ENCODE measurements at regions not wholly inside any gene's neighbourhood (a gene's known extent, or its start where the extent isn't known, plus 50 kb on each side); places are given as distances from the start of the nearest gene placed in this dataset.

DNA sequence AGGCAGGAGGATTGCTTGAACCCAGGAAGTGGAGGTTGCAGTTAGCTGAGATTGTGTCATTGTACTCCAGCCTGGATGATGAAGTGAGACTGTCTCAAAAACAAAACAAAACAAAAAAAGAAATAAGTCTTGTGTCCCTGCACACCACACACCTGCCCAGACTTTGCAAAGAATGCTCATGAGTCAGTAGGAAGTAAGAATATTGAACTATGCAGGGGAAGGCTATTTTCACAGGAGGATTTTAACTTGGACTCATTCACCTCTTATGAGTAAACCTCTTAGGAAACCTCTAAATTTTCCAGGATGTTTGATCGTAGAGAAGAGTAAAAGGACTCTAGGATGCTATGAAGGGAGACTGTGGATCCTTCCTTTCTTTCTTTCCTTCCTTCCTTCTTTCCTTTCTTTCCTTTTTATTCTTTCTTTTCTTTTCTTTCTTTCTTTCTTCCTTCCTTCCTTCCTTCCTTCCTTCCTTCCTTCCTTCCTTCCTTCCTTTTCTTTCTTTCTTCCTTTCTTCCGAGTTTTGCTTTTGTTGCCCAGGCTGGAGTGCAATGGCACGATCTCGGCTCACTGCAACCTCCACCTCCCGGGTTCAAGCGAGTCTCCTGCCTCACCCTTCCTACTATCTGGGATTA is 96.7 kb upstream of the CLINT1 start:
- TF ChIP-seq, protein P1, sequence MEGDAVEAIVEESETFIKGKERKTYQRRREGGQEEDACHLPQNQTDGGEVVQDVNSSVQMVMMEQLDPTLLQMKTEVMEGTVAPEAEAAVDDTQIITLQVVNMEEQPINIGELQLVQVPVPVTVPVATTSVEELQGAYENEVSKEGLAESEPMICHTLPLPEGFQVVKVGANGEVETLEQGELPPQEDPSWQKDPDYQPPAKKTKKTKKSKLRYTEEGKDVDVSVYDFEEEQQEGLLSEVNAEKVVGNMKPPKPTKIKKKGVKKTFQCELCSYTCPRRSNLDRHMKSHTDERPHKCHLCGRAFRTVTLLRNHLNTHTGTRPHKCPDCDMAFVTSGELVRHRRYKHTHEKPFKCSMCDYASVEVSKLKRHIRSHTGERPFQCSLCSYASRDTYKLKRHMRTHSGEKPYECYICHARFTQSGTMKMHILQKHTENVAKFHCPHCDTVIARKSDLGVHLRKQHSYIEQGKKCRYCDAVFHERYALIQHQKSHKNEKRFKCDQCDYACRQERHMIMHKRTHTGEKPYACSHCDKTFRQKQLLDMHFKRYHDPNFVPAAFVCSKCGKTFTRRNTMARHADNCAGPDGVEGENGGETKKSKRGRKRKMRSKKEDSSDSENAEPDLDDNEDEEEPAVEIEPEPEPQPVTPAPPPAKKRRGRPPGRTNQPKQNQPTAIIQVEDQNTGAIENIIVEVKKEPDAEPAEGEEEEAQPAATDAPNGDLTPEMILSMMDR (IDR thresholded peaks at IDR 0.05) = no peak
- TF ChIP-seq POLR2A (IDR thresholded peaks at IDR 0.05) = no peak
- 89 to 95% methylated on average over 6 of the region's 6 CpGs for WGBS, 2 donors
- no peak overlapping the region for H3K4me3 ChIP-seq (ENCODE audit: low read depth, poor library complexity, severe bottlenecking)
- DNase-seq (ENCODE audit: low spot score in 2 of 2) = no peak
- intact Hi-C loops (cut with DNase I; ENCODE audit: low total_unique reads) = loop anchor here (10.0 kb wide), 1 partner anchor 141 kb away; no protein-coding TSS in a partner anchor

DNA sequence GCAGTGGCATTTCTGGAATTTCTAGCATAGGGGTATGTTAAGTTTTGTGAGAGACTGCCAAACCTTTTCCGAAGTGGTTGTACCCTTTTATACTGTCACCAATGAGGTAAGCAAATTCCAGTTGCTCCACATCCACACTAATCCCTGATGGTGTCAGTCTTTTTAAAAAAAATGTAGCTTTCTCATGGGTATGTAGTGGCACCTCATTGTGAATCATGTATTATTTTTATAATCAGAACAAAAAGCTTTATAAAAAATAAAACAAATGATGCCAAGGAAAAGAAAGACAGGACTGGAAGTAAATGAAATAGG is 93.4 kb upstream of the CLINT1 start:
- intact Hi-C loops (cut with DNase I; ENCODE audit: low total_unique reads) = loop anchor here (10.0 kb wide), 1 partner anchor 138 kb away; no protein-coding TSS in a partner anchor
- DNase-seq (ENCODE audit: low spot score in 2 of 2) = no peak
- no peak overlapping the region for H3K4me3 ChIP-seq (ENCODE audit: low read depth, poor library complexity, severe bottlenecking)
- TF ChIP-seq, protein P1 (IDR thresholded peaks at IDR 0.05) = no peak
- no peak for TF ChIP-seq POLR2A (IDR thresholded peaks at IDR 0.05)
- WGBS, 2 donors = 87 to 88% methylated on average over 1 of the region's 1 CpG

DNA sequence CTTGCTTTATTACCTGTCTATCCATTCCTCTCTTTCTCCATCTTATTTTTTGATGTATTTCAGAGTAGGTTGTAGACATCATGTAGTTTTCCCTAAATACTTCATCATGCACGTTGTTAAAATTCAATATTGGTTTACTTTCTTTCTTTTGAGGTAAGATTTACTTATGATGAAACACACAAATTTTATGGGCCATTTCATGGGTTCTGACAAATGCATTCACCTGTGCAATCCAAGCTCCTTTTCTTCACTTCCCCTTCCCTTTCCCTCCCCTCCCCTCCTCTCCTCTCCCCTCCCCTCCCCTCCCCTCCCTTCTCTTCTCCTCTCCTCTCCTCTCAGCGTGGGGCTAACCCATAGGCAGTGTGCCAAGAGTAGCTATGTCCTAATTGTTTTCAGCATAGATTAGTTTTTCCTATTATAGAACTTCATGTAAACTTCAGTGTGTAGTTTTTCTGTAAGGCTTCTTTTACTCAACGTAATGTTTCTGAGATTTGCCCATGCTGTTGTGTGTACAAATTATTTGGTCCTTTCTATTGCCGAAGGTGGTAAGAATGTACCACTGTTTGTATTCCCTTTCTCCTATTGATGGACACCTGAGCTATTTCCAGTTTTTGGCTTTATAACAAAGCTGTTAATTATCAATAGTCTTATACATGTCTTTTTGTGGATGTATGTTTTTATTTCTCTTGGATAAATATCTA is 92.9 kb upstream of the CLINT1 start:
- H3K4me3 ChIP-seq (ENCODE audit: low read depth, poor library complexity, severe bottlenecking) = no peak overlapping the region
- DNase-seq (ENCODE audit: low spot score in 2 of 2) = no peak
- TF ChIP-seq POLR2A (IDR thresholded peaks at IDR 0.05) = no peak
- TF ChIP-seq, protein P1 (IDR thresholded peaks at IDR 0.05) = no peak
- intact Hi-C loops (cut with DNase I; ENCODE audit: low total_unique reads) = loop anchor here (10.0 kb wide), 1 partner anchor 137 kb away; no protein-coding TSS in a partner anchor
- WGBS, 2 donors = 68 to 69% methylated on average over 4 of the region's 4 CpGs

DNA sequence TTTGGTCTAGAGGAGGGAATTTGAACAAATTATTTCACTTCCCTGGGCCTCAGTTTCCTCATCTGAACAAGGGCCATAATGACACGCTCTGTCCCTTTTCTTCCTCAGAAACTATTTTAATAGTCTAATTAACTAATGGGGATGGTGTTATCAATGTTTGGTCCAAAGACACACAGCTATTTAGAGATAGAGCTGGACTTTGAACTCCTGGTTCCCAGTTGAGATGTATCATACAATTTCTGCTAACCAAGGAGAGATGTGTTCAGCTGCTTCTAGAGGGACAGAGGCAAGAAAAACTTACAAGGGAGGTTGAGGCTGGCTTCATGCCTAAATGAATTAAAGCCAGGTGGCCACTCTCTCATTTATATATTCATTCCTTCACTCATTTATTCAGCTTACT is 90.6 kb upstream of the CLINT1 start:
- no peak for DNase-seq (ENCODE audit: low spot score in 2 of 2)
- WGBS, 2 donors = 96 to 100% methylated on average over 1 of the region's 1 CpG
- intact Hi-C loops (cut with DNase I; ENCODE audit: low total_unique reads) = no loop called here
- no peak overlapping the region for H3K4me3 ChIP-seq (ENCODE audit: low read depth, poor library complexity, severe bottlenecking)
- TF ChIP-seq, protein P1 (IDR thresholded peaks at IDR 0.05) = no peak
- TF ChIP-seq POLR2A (IDR thresholded peaks at IDR 0.05) = no peak

DNA sequence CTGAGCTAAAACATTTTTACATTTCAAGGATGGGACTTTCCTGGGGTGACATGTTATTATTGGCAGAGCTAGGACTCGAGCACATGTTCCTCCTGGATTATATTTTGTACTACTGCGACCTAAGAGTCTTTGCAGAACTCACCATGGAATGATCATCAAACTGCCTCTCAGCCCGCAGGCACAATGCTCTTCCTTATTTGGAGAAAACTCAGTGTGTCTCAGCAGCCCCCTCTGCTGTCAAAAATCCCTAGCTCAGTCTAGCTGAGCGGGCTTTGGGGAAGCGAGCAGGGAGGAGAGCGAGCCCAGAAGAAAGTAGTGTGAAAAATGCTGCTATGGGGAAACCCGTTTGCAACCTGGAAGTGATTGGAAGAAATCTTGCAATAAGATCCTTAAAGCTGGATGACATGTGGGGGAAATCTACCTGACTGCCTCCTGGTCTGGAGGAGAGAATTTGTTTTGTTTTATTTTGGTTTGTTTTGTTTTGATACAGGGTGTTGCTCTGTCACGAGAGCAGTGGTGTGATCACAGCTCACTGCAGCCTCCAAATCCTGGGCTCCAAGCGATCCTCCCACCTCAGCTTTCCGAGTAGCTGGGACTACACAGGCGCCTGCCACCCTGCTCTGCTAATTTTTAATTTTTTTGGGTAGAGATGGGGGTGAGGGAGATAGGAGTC is 89.9 kb upstream of the CLINT1 start:
- intact Hi-C loops (cut with DNase I; ENCODE audit: low total_unique reads) = no loop called here
- DNase-seq (ENCODE audit: low spot score in 2 of 2) = peak; percentile 94 to 96
- H3K4me3 ChIP-seq (ENCODE audit: low read depth, poor library complexity, severe bottlenecking) = no peak overlapping the region
- 12% methylated on average over 11 of the region's 11 CpGs for WGBS, 2 donors
- TF ChIP-seq POLR2A (IDR thresholded peaks at IDR 0.05) = no peak
- TF ChIP-seq, protein P1 (IDR thresholded peaks at IDR 0.05) = peak in 1 of 3 donors; percentile 61

Measured in lower leg skin (tissue), 4 donors.